HUES6 (cell line): ENCODE measurements at regions not wholly inside any gene's neighbourhood (a gene's known extent, or its start where the extent isn't known, plus 50 kb on each side); places are given as distances from the start of the nearest gene placed in this dataset.
A peak's percentile ranks its signal among the peaks of the same experiment; 100 is the strongest.
"Not testable (repeated sequence)": the region's sequence is repeated elsewhere in the genome, so short reads cannot be mapped to it uniquely, and the experiment has no call there.

Experiments
- H3K27ac ChIP-seq: 2 replicates; pipeline ENCODE4 v1.7.0; 2013; ENCODE audit warnings: low read depth, mild to moderate bottlenecking, low read length, inconsistent platforms
- H3K27me3 ChIP-seq: 2 replicates; pipeline ENCODE4 v1.6.1; 2013; ENCODE audit warnings: low read length; ENCODE audit not compliant: control insufficient read depth, insufficient read depth
- H3K36me3 ChIP-seq: 2 replicates; pipeline ENCODE4 v1.6.1; 2013; ENCODE audit warnings: low read length; ENCODE audit not compliant: control insufficient read depth, insufficient read depth
- H3K4me1 ChIP-seq: 2 replicates; pipeline ENCODE4 v1.6.1; 2013; ENCODE audit warnings: low read length; ENCODE audit not compliant: control insufficient read depth, insufficient read depth
- H3K4me3 ChIP-seq: 2 replicates; pipeline ENCODE4 v1.5.1; 2013; ENCODE audit warnings: low read depth, low read length
- H3K9ac ChIP-seq: one replicate; pipeline ENCODE4 v1.6.1; 2013; ENCODE audit warnings: mild to moderate bottlenecking, low read length
- H3K9me3 ChIP-seq: 2 replicates; pipeline ENCODE4 v1.6.1; 2013; ENCODE audit warnings: low read depth, low read length; ENCODE audit not compliant: control insufficient read depth, insufficient read depth

- Histone ChIP-seq H3K9ac (no peak overlapping the region), H3K4me1 (no peaks in the 10 kb centered on the region), H3K36me3 (no peaks in the 10 kb centered on the region), H3K27ac (no peak overlapping the region), H3K9me3 (no peaks in the 10 kb centered on the region), H3K4me3 (no peak overlapping the region), H3K27me3 (no peaks in the 10 kb centered on the region)
Observed at GRCh38 chr1:199246716-199247115, 607.9 kb downstream of the PTPRC start.

GRCh38 chr1:199247891-199248290, 609.1 kb downstream of the PTPRC start:
- H3K9me3 ChIP-seq, result no peaks in the 10 kb centered on the region
- H3K27ac ChIP-seq, result no peak overlapping the region
- H3K27me3 ChIP-seq, result no peaks in the 10 kb centered on the region
- H3K9ac ChIP-seq, result no peak overlapping the region
- no peak overlapping the region for H3K4me3 ChIP-seq
- no peaks in the 10 kb centered on the region for H3K4me1 ChIP-seq
- no peaks in the 10 kb centered on the region for H3K36me3 ChIP-seq

GRCh38 chr1:199254040-199254439, 615.2 kb downstream of the PTPRC start:
- H3K9ac ChIP-seq, H3K4me1 ChIP-seq, H3K9me3 ChIP-seq, H3K4me3 ChIP-seq, H3K27me3 ChIP-seq, H3K36me3 ChIP-seq, H3K27ac ChIP-seq: not testable (repeated sequence)

GRCh38 chr1:199261328-199261727, 622.5 kb downstream of the PTPRC start:
- no peak overlapping the region for H3K27ac ChIP-seq
- H3K9ac ChIP-seq, result no peak overlapping the region
- no peaks in the 10 kb centered on the region for H3K27me3 ChIP-seq
- H3K36me3 ChIP-seq, result no peaks in the 10 kb centered on the region
- no peaks in the 10 kb centered on the region for H3K4me1 ChIP-seq
- no peaks in the 10 kb centered on the region for H3K9me3 ChIP-seq
- H3K4me3 ChIP-seq, result no peak overlapping the region

- no peaks in the 10 kb centered on the region for H3K27me3 ChIP-seq
- H3K4me3 ChIP-seq, result no peak overlapping the region
- no peaks in the 10 kb centered on the region for H3K4me1 ChIP-seq
- no peaks in the 10 kb centered on the region for H3K9me3 ChIP-seq
- H3K27ac ChIP-seq, result no peak overlapping the region
- no peak overlapping the region for H3K9ac ChIP-seq
- H3K36me3 ChIP-seq, result no peaks in the 10 kb centered on the region
Observed at GRCh38 chr1:199264283-199264682, 625.4 kb downstream of the PTPRC start.

- no peak overlapping the region for H3K27ac ChIP-seq
- H3K36me3 ChIP-seq, result no peaks in the 10 kb centered on the region
- H3K9me3 ChIP-seq, result no peaks in the 10 kb centered on the region
- H3K4me1 ChIP-seq, result no peaks in the 10 kb centered on the region
- no peaks in the 10 kb centered on the region for H3K27me3 ChIP-seq
- H3K4me3 ChIP-seq, result no peak overlapping the region
- H3K9ac ChIP-seq, result no peak overlapping the region
Observed at GRCh38 chr1:199264911-199265310, 626.1 kb downstream of the PTPRC start.

GRCh38 chr1:199265319-199265718, 626.5 kb downstream of the PTPRC start:
- Histone ChIP-seq H3K4me3 (no peak overlapping the region), H3K27ac (no peak overlapping the region), H3K9me3 (no peaks in the 10 kb centered on the region), H3K27me3 (no peaks in the 10 kb centered on the region), H3K36me3 (no peaks in the 10 kb centered on the region), H3K4me1 (no peaks in the 10 kb centered on the region), H3K9ac (no peak overlapping the region)

GRCh38 chr1:199269241-199269640, 630.4 kb downstream of the PTPRC start:
- no peak overlapping the region for H3K27ac ChIP-seq
- H3K4me1 ChIP-seq, result peaks cover 15% of the 10 kb centered on the region
- H3K4me3 ChIP-seq, result no peak overlapping the region
- no peaks in the 10 kb centered on the region for H3K27me3 ChIP-seq
- no peaks in the 10 kb centered on the region for H3K36me3 ChIP-seq
- H3K9ac ChIP-seq, result no peak overlapping the region
- H3K9me3 ChIP-seq, result no peaks in the 10 kb centered on the region

- no peaks in the 10 kb centered on the region for H3K27me3 ChIP-seq
- peaks cover 15% of the 10 kb centered on the region for H3K4me1 ChIP-seq
- no peaks in the 10 kb centered on the region for H3K36me3 ChIP-seq
- H3K4me3 ChIP-seq, result no peak overlapping the region
- H3K9ac ChIP-seq, result no peak overlapping the region
- no peaks in the 10 kb centered on the region for H3K9me3 ChIP-seq
- peak overlapping the region; percentile 58; the same call in 1 of the 2 replicates for H3K27ac ChIP-seq
Observed at GRCh38 chr1:199272139-199272544, 633.3 kb downstream of the PTPRC start.

- peaks cover 15% of the 10 kb centered on the region for H3K4me1 ChIP-seq
- H3K27ac ChIP-seq, result peak overlapping the region; percentile 58; the same call in 1 of the 2 replicates
Observed at GRCh38 chr1:199272628-199273086, 633.8 kb downstream of the PTPRC start.

GRCh38 chr1:199273837-199274379, 635.1 kb downstream of the PTPRC start:
- no peak overlapping the region for H3K27ac ChIP-seq
- no peaks in the 10 kb centered on the region for H3K27me3 ChIP-seq
- no peak overlapping the region for H3K4me3 ChIP-seq
- no peak overlapping the region for H3K9ac ChIP-seq
- H3K4me1 ChIP-seq, result peaks cover 15% of the 10 kb centered on the region
- no peaks in the 10 kb centered on the region for H3K36me3 ChIP-seq
- H3K9me3 ChIP-seq, result no peaks in the 10 kb centered on the region

More at GRCh38 chr1:199272628-199273086, 633.8 kb downstream of the PTPRC start:
- Histone ChIP-seq H3K36me3 (no peaks in the 10 kb centered on the region), H3K9ac (no peak overlapping the region), H3K9me3 (no peaks in the 10 kb centered on the region), H3K27me3 (no peaks in the 10 kb centered on the region), H3K4me3 (no peak overlapping the region)
